GM10266 (cell line): ENCODE measurements at regions not wholly inside any gene's neighbourhood (a gene's known extent, or its start where the extent isn't known, plus 50 kb on each side); places are given as distances from the start of the nearest gene placed in this dataset.

Experiments used
- DNase-seq: peaks from one replicate; pipeline ENCODE4 v3.0.0; 2012; ENCODE audit errors: extremely low spot score
- TF ChIP-seq, protein P1 (sequence below): IDR thresholded peaks from 2 replicates; pipeline ENCODE4 v1.5.1; 2012; ENCODE audit warnings: mild to moderate bottlenecking, low read depth; ENCODE audit not compliant: control insufficient read depth, insufficient read depth; ENCODE audit errors: missing control alignments

GRCh38 chr12:18165889-18166288 lies 75.9 kb upstream of the RERGL start:
- TF ChIP-seq, protein P1, sequence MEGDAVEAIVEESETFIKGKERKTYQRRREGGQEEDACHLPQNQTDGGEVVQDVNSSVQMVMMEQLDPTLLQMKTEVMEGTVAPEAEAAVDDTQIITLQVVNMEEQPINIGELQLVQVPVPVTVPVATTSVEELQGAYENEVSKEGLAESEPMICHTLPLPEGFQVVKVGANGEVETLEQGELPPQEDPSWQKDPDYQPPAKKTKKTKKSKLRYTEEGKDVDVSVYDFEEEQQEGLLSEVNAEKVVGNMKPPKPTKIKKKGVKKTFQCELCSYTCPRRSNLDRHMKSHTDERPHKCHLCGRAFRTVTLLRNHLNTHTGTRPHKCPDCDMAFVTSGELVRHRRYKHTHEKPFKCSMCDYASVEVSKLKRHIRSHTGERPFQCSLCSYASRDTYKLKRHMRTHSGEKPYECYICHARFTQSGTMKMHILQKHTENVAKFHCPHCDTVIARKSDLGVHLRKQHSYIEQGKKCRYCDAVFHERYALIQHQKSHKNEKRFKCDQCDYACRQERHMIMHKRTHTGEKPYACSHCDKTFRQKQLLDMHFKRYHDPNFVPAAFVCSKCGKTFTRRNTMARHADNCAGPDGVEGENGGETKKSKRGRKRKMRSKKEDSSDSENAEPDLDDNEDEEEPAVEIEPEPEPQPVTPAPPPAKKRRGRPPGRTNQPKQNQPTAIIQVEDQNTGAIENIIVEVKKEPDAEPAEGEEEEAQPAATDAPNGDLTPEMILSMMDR: no peak
- DNase-seq: no peak

DNA sequence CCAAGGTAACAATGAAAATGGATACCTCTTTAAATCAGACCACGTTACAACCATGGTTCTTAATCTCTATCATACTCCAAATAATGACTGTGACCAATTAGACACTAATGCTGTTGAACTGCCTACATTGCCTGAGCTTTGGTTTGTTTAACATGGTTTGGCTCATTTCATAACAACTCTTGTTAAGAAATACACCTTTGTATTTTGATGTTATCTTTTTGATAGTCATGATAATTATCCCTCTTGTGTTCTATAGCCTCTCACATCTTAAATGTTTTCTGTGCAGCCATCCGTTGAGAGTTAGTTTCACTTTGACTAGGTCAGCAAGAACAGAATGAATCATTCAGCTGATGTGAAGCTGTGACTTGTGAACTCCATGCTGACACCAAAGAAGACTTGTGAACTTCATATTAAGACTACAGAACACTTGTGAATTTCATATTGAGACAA lies 75.5 kb upstream of the RERGL start:
- TF ChIP-seq, protein P1: no peak
- peak; percentile 37 for DNase-seq

- TF ChIP-seq, protein P1: no peak
- DNase-seq: no peak
Observed at GRCh38 chr12:18160901-18161300, 70.9 kb upstream of the RERGL start.

DNA sequence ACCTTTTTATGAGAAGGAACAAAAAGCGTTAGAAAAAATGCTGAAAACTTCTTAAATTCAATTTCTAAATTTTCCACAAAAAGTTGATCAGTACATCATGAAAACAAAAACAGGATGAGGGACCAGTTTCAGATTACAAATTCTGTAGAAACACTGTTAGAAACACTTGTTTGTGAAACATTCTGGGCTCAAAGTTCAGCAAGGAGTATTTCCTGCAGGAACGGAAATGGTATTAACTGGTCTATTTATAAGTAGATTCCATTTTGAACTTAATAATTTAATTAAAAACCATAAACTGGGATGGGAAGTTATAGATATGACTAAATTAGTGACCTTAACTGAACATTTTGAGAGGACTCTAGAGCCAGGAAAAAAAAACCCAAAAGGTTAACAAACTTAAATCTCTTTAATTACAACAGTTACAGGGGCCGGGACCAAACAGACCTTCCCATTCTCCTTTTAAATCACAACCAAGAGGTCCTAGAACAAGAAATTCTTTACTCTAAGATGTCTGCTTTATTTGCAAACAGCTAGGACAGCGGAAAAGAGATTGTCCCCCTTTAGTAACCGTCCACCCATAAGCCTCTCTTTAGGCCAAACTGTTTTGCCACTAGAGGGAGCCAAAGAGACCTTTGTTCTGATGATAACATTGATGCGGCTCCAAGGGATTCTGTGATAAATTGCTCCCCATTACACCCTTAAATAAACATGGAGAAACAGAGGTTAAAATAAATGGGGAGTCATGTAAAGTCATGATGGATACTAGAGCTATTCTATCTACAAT lies 69.0 kb upstream of the RERGL start:
- TF ChIP-seq, protein P1: peak; percentile 81
- DNase-seq: peak; percentile 15

GRCh38 chr12:18153826-18154225 lies 63.8 kb upstream of the RERGL start:
- DNase-seq: no peak
- TF ChIP-seq, protein P1: no peak

- TF ChIP-seq, protein P1: no peak
- DNase-seq: no peak
Observed at GRCh38 chr12:18151036-18151435, 61.0 kb upstream of the RERGL start.

DNA sequence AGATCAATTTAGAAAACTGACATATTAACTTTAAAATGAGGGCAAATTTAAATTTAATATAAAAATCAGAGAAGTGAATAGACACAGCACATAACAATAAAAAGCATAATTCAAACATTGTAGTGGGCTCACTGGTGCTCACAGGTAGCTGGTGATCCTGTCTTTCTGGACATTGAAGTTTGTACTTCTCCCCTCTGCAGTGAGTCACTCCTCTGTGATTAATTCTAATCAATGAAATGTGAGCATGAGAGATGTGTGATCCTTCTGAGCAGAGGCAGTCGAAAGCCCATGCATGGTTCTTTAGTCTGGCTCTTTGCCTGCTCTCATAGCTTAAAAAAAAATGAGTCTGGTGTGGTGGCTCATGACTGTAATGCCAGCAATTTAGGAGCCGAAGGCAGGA lies 59.0 kb upstream of the RERGL start:
- TF ChIP-seq, protein P1: no peak
- DNase-seq: no peak
